HL-60 (cell line): ENCODE measurements at regions not wholly inside any gene's neighbourhood (a gene's known extent, or its start where the extent isn't known, plus 50 kb on each side); places are given as distances from the start of the nearest gene placed in this dataset.

Source experiments
- CTCF ChIP-seq: IDR thresholded peaks from one replicate; pipeline ENCODE4 v1.5.1; 2011; ENCODE audit warnings: low read length, control low read depth, inconsistent platforms; ENCODE audit not compliant: insufficient read depth
- POLR2AphosphoS5 ChIP-seq: IDR thresholded peaks from 2 replicates; pipeline ENCODE4 v1.6.1; 2012; ENCODE audit warnings: low read depth
- TF ChIP-seq, protein P1 (sequence below): IDR thresholded peaks from 2 replicates; pipeline ENCODE4 v1.6.1; 2012; ENCODE audit warnings: low read depth; ENCODE audit not compliant: insufficient replicate concordance

- TF ChIP-seq POLR2AphosphoS5 (no peak), CTCF (no peak)
- TF ChIP-seq, protein P1, sequence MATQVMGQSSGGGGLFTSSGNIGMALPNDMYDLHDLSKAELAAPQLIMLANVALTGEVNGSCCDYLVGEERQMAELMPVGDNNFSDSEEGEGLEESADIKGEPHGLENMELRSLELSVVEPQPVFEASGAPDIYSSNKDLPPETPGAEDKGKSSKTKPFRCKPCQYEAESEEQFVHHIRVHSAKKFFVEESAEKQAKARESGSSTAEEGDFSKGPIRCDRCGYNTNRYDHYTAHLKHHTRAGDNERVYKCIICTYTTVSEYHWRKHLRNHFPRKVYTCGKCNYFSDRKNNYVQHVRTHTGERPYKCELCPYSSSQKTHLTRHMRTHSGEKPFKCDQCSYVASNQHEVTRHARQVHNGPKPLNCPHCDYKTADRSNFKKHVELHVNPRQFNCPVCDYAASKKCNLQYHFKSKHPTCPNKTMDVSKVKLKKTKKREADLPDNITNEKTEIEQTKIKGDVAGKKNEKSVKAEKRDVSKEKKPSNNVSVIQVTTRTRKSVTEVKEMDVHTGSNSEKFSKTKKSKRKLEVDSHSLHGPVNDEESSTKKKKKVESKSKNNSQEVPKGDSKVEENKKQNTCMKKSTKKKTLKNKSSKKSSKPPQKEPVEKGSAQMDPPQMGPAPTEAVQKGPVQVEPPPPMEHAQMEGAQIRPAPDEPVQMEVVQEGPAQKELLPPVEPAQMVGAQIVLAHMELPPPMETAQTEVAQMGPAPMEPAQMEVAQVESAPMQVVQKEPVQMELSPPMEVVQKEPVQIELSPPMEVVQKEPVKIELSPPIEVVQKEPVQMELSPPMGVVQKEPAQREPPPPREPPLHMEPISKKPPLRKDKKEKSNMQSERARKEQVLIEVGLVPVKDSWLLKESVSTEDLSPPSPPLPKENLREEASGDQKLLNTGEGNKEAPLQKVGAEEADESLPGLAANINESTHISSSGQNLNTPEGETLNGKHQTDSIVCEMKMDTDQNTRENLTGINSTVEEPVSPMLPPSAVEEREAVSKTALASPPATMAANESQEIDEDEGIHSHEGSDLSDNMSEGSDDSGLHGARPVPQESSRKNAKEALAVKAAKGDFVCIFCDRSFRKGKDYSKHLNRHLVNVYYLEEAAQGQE, result no peak
Measured at GRCh38 chr2:194723446-194723845, 933.6 kb upstream of the SLC39A10 start.
